HEK293T (cell line): ENCODE measurements at regions not wholly inside any gene's neighbourhood (a gene's known extent, or its start where the extent isn't known, plus 50 kb on each side); places are given as distances from the start of the nearest gene placed in this dataset.

Source experiments
- CTCF ChIA-PET: fragments of 350-600 bp; formaldehyde crosslinking; extraction: SDS; loops from one replicate; lab custom pipeline; 2021; ENCODE audit warnings: antibody characterized with exemption, inconsistent platforms; lab: Yijun Ruan, JAX
- POLR2A ChIA-PET: fragments of 350-600 bp; formaldehyde crosslinking; extraction: SDS; loops from one replicate; lab custom pipeline; 2020; ENCODE audit warnings: antibody characterized with exemption, inconsistent platforms; lab: Yijun Ruan, JAX
- DNase-seq: peaks from one replicate; pipeline ENCODE4 v3.0.0; 2012; ENCODE audit warnings: mixed read lengths; ENCODE audit errors: extremely low spot score
- ARNT ChIP-seq: fragments of 450-650 bp; IDR thresholded peaks from 2 replicates; pipeline ENCODE4 v1.6.1; 2017; ENCODE audit warnings: mild to moderate bottlenecking
- BHLHE40 ChIP-seq: fragments of 450-650 bp; IDR thresholded peaks from 2 replicates; pipeline ENCODE4 v1.6.1; 2016; ENCODE audit warnings: mild to moderate bottlenecking, moderate library complexity, borderline replicate concordance
- CTBP1 ChIP-seq: fragments of 450-650 bp; IDR thresholded peaks from 2 replicates; pipeline ENCODE4 v1.6.1; 2016; ENCODE audit warnings: borderline replicate concordance
- ELF4 ChIP-seq: fragments of 450-650 bp; IDR thresholded peaks from 2 replicates; pipeline ENCODE4 v1.6.1; 2017; ENCODE audit warnings: antibody characterized with exemption
- FOXA1 ChIP-seq: fragments of 450-650 bp; IDR thresholded peaks from 2 replicates; pipeline ENCODE4 v1.6.1; 2016; ENCODE audit warnings: mild to moderate bottlenecking
- FOXK2 ChIP-seq: fragments of 450-650 bp; IDR thresholded peaks from 2 replicates; pipeline ENCODE4 v1.6.1; 2016; ENCODE audit warnings: mild to moderate bottlenecking
- FOXM1 ChIP-seq: fragments of 450-650 bp; IDR thresholded peaks from 2 replicates; pipeline ENCODE4 v1.6.1; 2017; ENCODE audit warnings: mild to moderate bottlenecking, borderline replicate concordance
- HDGF ChIP-seq: fragments of 450-650 bp; IDR thresholded peaks from 2 replicates; pipeline ENCODE4 v1.6.1; 2017; ENCODE audit warnings: antibody characterized with exemption, borderline replicate concordance
- L3MBTL2 ChIP-seq: fragments of 450-650 bp; conservative IDR thresholded peaks from 2 replicates; pipeline ENCODE4 v1.6.1; 2016; ENCODE audit warnings: mild to moderate bottlenecking
- LEF1 ChIP-seq: fragments of 450-650 bp; IDR thresholded peaks from 2 replicates; pipeline ENCODE4 v1.6.1; 2017; ENCODE audit warnings: mild to moderate bottlenecking, borderline replicate concordance
- NFRKB ChIP-seq: fragments of 450-650 bp; IDR thresholded peaks from 2 replicates; pipeline ENCODE4 v1.6.1; 2016; ENCODE audit warnings: mild to moderate bottlenecking, moderate library complexity
- PKNOX1 ChIP-seq: fragments of 450-650 bp; IDR thresholded peaks from 2 replicates; pipeline ENCODE4 v1.6.1; 2016
- SP1 ChIP-seq: fragments of 450-650 bp; IDR thresholded peaks from 2 replicates; pipeline ENCODE4 v1.6.1; 2017
- SUZ12 ChIP-seq: fragments of 450-650 bp; IDR thresholded peaks from 2 replicates; pipeline ENCODE4 v1.6.1; 2016; ENCODE audit warnings: mild to moderate bottlenecking
- TARDBP ChIP-seq: fragments of 450-650 bp; IDR thresholded peaks from 2 replicates; pipeline ENCODE4 v1.6.1; 2016
- ZNF384 ChIP-seq: fragments of 450-650 bp; IDR thresholded peaks from 2 replicates; pipeline ENCODE4 v1.6.1; 2016

GRCh38 chr5:89129941-89130340, 247.0 kb upstream of the MEF2C start:
- TF ChIP-seq BHLHE40 = no peak
- TF ChIP-seq CTBP1 = no peak
- TF ChIP-seq LEF1 = no peak
- no peak for TF ChIP-seq FOXK2
- no peak for TF ChIP-seq L3MBTL2
- no peak for TF ChIP-seq PKNOX1
- TF ChIP-seq FOXM1 = no peak
- no peak for TF ChIP-seq HDGF
- no peak for TF ChIP-seq ZNF384
- no peak for TF ChIP-seq ELF4
- TF ChIP-seq NFRKB = no peak
- no peak for TF ChIP-seq FOXA1
- TF ChIP-seq TARDBP = no peak
- no peak for TF ChIP-seq ARNT
- no peak for TF ChIP-seq SP1
- no peak for TF ChIP-seq SUZ12
- ChIA-PET CTCF (interaction anchor here (0.6 kb wide), 1 partner anchor 121 kb away, joined by 3 read pairs; no protein-coding TSS in a partner anchor), POLR2A (no interaction called here)
- DNase-seq = no peak

GRCh38 chr5:89128906-89129625, 246.1 kb upstream of the MEF2C start:
- peak; percentile 7 for DNase-seq
- TF ChIP-seq SUZ12 = no peak
- TF ChIP-seq SP1 = no peak
- TF ChIP-seq ELF4 = no peak
- no peak for TF ChIP-seq L3MBTL2
- no peak for TF ChIP-seq TARDBP
- no peak for TF ChIP-seq BHLHE40
- TF ChIP-seq ARNT = no peak
- ChIA-PET CTCF (no interaction called here), POLR2A (no interaction called here)

DNA sequence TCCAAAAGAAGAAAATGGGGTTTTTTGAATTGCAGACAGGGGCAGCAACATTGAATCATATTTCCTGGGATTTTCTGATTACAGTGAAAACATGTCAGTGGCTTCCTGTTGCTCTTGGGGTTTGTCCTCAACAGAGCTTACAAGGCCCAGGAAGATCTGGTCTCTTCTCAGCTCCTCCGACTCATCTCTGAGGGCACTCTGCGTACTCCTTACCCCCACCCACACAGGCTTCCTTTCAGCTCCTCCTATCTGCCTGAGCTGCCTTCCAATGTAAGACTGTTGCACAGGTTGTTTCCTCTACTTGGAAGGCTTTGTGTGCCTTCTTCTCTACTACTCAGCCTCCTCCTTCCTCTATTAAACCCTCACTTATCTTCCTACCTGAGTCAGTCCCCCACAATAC, 245.1 kb upstream of the MEF2C start:
- TF ChIP-seq BHLHE40 = no peak
- TF ChIP-seq ELF4 = no peak
- no peak for TF ChIP-seq HDGF
- no peak for TF ChIP-seq FOXA1
- TF ChIP-seq TARDBP = no peak
- TF ChIP-seq L3MBTL2 = no peak
- TF ChIP-seq ZNF384 = no peak
- TF ChIP-seq FOXK2 = no peak
- TF ChIP-seq LEF1 = no peak
- no peak for TF ChIP-seq NFRKB
- no peak for TF ChIP-seq ARNT
- no peak for TF ChIP-seq FOXM1
- TF ChIP-seq PKNOX1 = no peak
- no peak for TF ChIP-seq SP1
- TF ChIP-seq CTBP1 = no peak
- no peak for TF ChIP-seq SUZ12
- CTCF ChIA-PET = no interaction called here
- DNase-seq = no peak
- POLR2A ChIA-PET = no interaction called here

- ChIA-PET CTCF (no interaction called here), POLR2A (no interaction called here)
- TF ChIP-seq HDGF (no peak), SUZ12 (no peak), FOXK2 (no peak), LEF1 (no peak), FOXA1 (no peak), L3MBTL2 (no peak), FOXM1 (no peak), SP1 (no peak), CTBP1 (no peak), PKNOX1 (no peak), ZNF384 (no peak), ARNT (no peak), ELF4 (no peak), BHLHE40 (no peak), NFRKB (no peak), TARDBP (no peak)
- no peak for DNase-seq
Observed at GRCh38 chr5:89127191-89127590, 244.2 kb upstream of the MEF2C start.

DNA sequence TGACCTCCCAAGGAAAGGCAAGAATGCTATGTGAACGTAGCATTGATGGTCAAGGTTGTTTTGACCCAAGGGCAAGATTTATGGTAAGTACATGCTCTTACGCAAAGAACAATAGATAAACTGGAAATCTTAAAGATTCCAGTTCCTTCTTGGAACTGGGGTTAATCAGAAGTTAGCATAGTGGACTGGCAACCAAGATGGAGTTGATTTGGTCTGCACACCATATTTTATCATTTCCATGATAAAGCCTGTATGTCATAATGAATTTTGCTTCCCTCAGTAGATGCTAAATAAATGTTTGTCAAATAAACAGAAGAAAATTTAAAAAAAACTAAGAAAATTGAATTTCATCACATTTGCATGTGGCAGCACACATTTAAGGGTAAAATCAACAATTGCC, 242.4 kb upstream of the MEF2C start:
- ChIA-PET POLR2A (no interaction called here), CTCF (no interaction called here)
- no peak for DNase-seq
- TF ChIP-seq NFRKB (no peak), BHLHE40 (no peak), ELF4 (no peak), ARNT (no peak), ZNF384 (no peak), LEF1 (no peak), HDGF (no peak), SUZ12 (no peak), FOXM1 (no peak), SP1 (no peak)

- ChIA-PET POLR2A (no interaction called here), CTCF (no interaction called here)
- DNase-seq = no peak
- TF ChIP-seq ZNF384 (no peak), FOXK2 (no peak), L3MBTL2 (no peak), BHLHE40 (no peak), TARDBP (no peak), SP1 (no peak), CTBP1 (no peak), LEF1 (no peak), PKNOX1 (no peak), FOXA1 (no peak), ELF4 (no peak), HDGF (no peak)
Observed at GRCh38 chr5:89123581-89123980, 240.6 kb upstream of the MEF2C start.
